H1 (cell line): ENCODE measurements at regions not wholly inside any gene's neighbourhood (a gene's known extent, or its start where the extent isn't known, plus 50 kb on each side); places are given as distances from the start of the nearest gene placed in this dataset.

Experiments used
- CTCF ChIA-PET: fragments of 300-600 bp; sonication (Branson Sonifier 250); formaldehyde crosslinking; loops from one replicate; lab custom pipeline; 2021; ENCODE audit not compliant: partially characterized antibody; lab: Charles Lee
- POLR2A ChIA-PET: fragments of 300-600 bp; sonication (Branson Sonifier 250); formaldehyde crosslinking; loops from one replicate; lab custom pipeline; 2021; ENCODE audit warnings: inconsistent platforms; ENCODE audit not compliant: partially characterized antibody; lab: Charles Lee
- DNase-seq, 2 experiments: peaks; one replicate each; pipeline versions ENCODE4 v3.0.0 to v3.0.0-alpha.2; 2010 to 2022; ENCODE audit warnings: low spot score in 2 of 2, low read depth in 1 of 2, mixed read lengths in 1 of 2
- FAIRE-seq: peaks from 2 replicates; lab custom pipeline; 2011; peaks lifted over from hg19 to GRCh38; lab: Jason Lieb, UNC
- H2AFZ ChIP-seq: 2 replicates; pipeline ENCODE4 v1.8.1; 2012; ENCODE audit warnings: low read length, inconsistent platforms
- H2AK5ac ChIP-seq: 2 replicates; pipeline ENCODE4 v1.6.1; 2013; ENCODE audit warnings: low read depth, low read length
- H2BK120ac ChIP-seq: replicated peaks from 2 replicates; pipeline ENCODE3; 2013; ENCODE audit warnings: low read depth, low read length, inconsistent platforms
- H2BK12ac ChIP-seq: 2 replicates; pipeline ENCODE4 v1.6.1; 2013; ENCODE audit warnings: low read depth, low read length
- H2BK15ac ChIP-seq: 2 replicates; pipeline ENCODE4 v1.6.1; 2013; ENCODE audit warnings: low read length
- H2BK20ac ChIP-seq: 2 replicates; pipeline ENCODE4 v1.6.1; 2013; ENCODE audit warnings: low read length
- H2BK5ac ChIP-seq: 2 replicates; pipeline ENCODE4 v1.6.1; 2013; ENCODE audit warnings: low read depth, low read length
- H3K14ac ChIP-seq: 2 replicates; pipeline ENCODE4 v1.6.1; 2013; ENCODE audit warnings: inconsistent platforms; ENCODE audit not compliant: insufficient read length
- H3K18ac ChIP-seq: 2 replicates; pipeline ENCODE4 v1.6.1; 2013; ENCODE audit warnings: low read length; ENCODE audit errors: extremely low read depth
- H3K23ac ChIP-seq: 2 replicates; pipeline ENCODE4 v1.6.1; 2013; ENCODE audit warnings: inconsistent platforms; ENCODE audit not compliant: insufficient read length
- H3K23me2 ChIP-seq: 2 replicates; pipeline ENCODE4 v1.6.1; 2013; ENCODE audit warnings: low read depth, low read length
- H3K27ac ChIP-seq: 2 replicates; pipeline ENCODE4 v1.6.1; 2011; ENCODE audit warnings: low read depth, low read length, inconsistent platforms
- H3K27me3 ChIP-seq, 4 experiments: replicated peaks in 1 of 4; 1 replicate in 1 of 4; 2 replicates in 3 of 4; pipeline versions ENCODE4 v1.6.1 to v1.8.1; 2011 to 2013; ENCODE audit warnings: low read length in 3 of 4, mild to moderate bottlenecking in 3 of 4, inconsistent platforms in 2 of 4, mixed read lengths in 2 of 4, moderate library complexity in 1 of 4; ENCODE audit not compliant: control insufficient read depth in 3 of 4, insufficient read depth in 3 of 4; ENCODE audit errors: extremely low read depth in 1 of 4
- H3K36me3 ChIP-seq, 4 experiments: 2 replicates each; pipeline versions ENCODE4 v1.6.1 to v1.8.1; 2011 to 2013; ENCODE audit warnings: mild to moderate bottlenecking in 4 of 4, low read length in 3 of 4, moderate library complexity in 2 of 4, control low read depth in 1 of 4, inconsistent platforms in 1 of 4; ENCODE audit not compliant: insufficient read depth in 4 of 4, control insufficient read depth in 2 of 4
- H3K4ac ChIP-seq: replicated peaks from 2 replicates; pipeline ENCODE3; 2013; ENCODE audit warnings: low read length, low read depth, mixed read lengths, inconsistent platforms; ENCODE audit not compliant: insufficient read length
- H3K4me1 ChIP-seq, 4 experiments: replicated peaks in 1 of 4; 1 replicate in 1 of 4; 2 replicates in 3 of 4; pipeline versions ENCODE4 v1.6.1 to v1.8.1; 2011 to 2013; ENCODE audit warnings: low read length in 3 of 4, inconsistent platforms in 2 of 4, mixed read lengths in 1 of 4; ENCODE audit not compliant: insufficient read depth in 4 of 4, control insufficient read depth in 3 of 4
- H3K4me2 ChIP-seq, 2 experiments: 2 replicates each; pipeline versions ENCODE4 v1.6.1 to v1.8.1; 2011 to 2013; ENCODE audit warnings: low read depth in 2 of 2, low read length in 2 of 2, control low read depth in 1 of 2, inconsistent platforms in 1 of 2, mild to moderate bottlenecking in 1 of 2; ENCODE audit not compliant: insufficient read depth in 1 of 2
- H3K4me3 ChIP-seq, 4 experiments: fragments of 200-600, 300-600 bp in 1 of 4; sonication (generic), shearing (Covaris generic), sonication (Bioruptor Twin) in 1 of 4; 2 replicates each; pipeline versions ENCODE4 v1.5.1 to v1.8.1; 2011 to 2016; ENCODE audit warnings: low read length in 4 of 4, low read depth in 3 of 4, control low read depth in 2 of 4, inconsistent platforms in 2 of 4, mild to moderate bottlenecking in 2 of 4, mixed read lengths in 1 of 4, moderate library complexity in 1 of 4; ENCODE audit not compliant: insufficient read depth in 2 of 4; ENCODE audit errors: extremely low read depth in 1 of 4
- H3K56ac ChIP-seq: replicated peaks from 2 replicates; pipeline ENCODE3; 2013; ENCODE audit warnings: low read depth, mild to moderate bottlenecking, mixed read lengths, low read length, inconsistent platforms; ENCODE audit not compliant: insufficient read length
- H3K79me1 ChIP-seq: 2 replicates; pipeline ENCODE4 v1.6.1; 2013; ENCODE audit warnings: low read depth, low read length, control low read depth
- H3K79me2 ChIP-seq, 2 experiments: 2 replicates each; pipeline versions ENCODE4 v1.6.1 to v1.8.1; 2012 to 2013; ENCODE audit warnings: low read length in 2 of 2, mild to moderate bottlenecking in 2 of 2, inconsistent platforms in 1 of 2; ENCODE audit not compliant: insufficient read depth in 2 of 2, control insufficient read depth in 1 of 2
- H3K9ac ChIP-seq, 4 experiments: replicated peaks in 1 of 4; 1 replicate in 1 of 4; 2 replicates in 3 of 4; pipeline versions ENCODE4 v1.6.1 to v1.8.1; 2011 to 2013; ENCODE audit warnings: low read depth in 3 of 4, low read length in 3 of 4, control low read depth in 2 of 4, mild to moderate bottlenecking in 2 of 4, moderate library complexity in 2 of 4, inconsistent platforms in 1 of 4; ENCODE audit errors: extremely low read depth in 1 of 4
- H3K9me3 ChIP-seq, 2 experiments: 2 replicates each; pipeline versions ENCODE4 v1.6.1 to v1.8.1; 2012 to 2013; ENCODE audit warnings: mild to moderate bottlenecking in 2 of 2, moderate library complexity in 2 of 2, control low read depth in 1 of 2, inconsistent platforms in 1 of 2, low read depth in 1 of 2, low read length in 1 of 2, mixed read lengths in 1 of 2; ENCODE audit not compliant: insufficient read depth in 2 of 2
- H4K20me1 ChIP-seq, 2 experiments: replicated peaks in 1 of 2; 2 replicates each; pipeline versions ENCODE3 to v1.8.1; 2011 to 2013; ENCODE audit warnings: inconsistent platforms in 2 of 2, low read length in 2 of 2, mild to moderate bottlenecking in 1 of 2; ENCODE audit not compliant: insufficient read depth in 2 of 2, control insufficient read depth in 1 of 2
- H4K5ac ChIP-seq: 2 replicates; pipeline ENCODE4 v1.6.1; 2013; ENCODE audit warnings: low read length, low read depth, mixed read lengths, inconsistent platforms; ENCODE audit not compliant: insufficient read length
- H4K8ac ChIP-seq: 2 replicates; pipeline ENCODE4 v1.8.0; 2013; ENCODE audit warnings: mild to moderate bottlenecking, moderate library complexity, low read length, inconsistent platforms; ENCODE audit not compliant: insufficient read depth; ENCODE audit errors: extremely low read depth
- H4K91ac ChIP-seq: replicated peaks from 2 replicates; pipeline ENCODE3; 2013; ENCODE audit warnings: low read length, mixed read lengths, inconsistent platforms; ENCODE audit not compliant: insufficient read length
- BACH1 ChIP-seq: IDR thresholded peaks from 2 replicates; pipeline ENCODE4 v1.6.1; 2012; ENCODE audit warnings: low read length, improper control_type of control experiment
- CBX5 ChIP-seq: fragments of 300-800, 300-1000 bp; sonication (generic); IDR thresholded peaks from 2 replicates; pipeline ENCODE4 v1.7.1; 2016; ENCODE audit warnings: antibody characterized with exemption, low read length, low read depth
- CEBPB ChIP-seq: IDR thresholded peaks from 2 replicates; pipeline ENCODE4 v1.6.1; 2012; ENCODE audit warnings: low read depth, low read length
- CHD2 ChIP-seq: IDR thresholded peaks from 2 replicates; pipeline ENCODE4 v1.6.1; 2012; ENCODE audit warnings: low read length, improper control_type of control experiment
- CREB1 ChIP-seq: IDR thresholded peaks from 2 replicates; pipeline ENCODE4 v1.6.1; 2012; ENCODE audit warnings: inconsistent platforms
- GABPA ChIP-seq: IDR thresholded peaks from 2 replicates; pipeline ENCODE4 v1.6.1; 2011; ENCODE audit warnings: mild to moderate bottlenecking, low read length, moderate library complexity, borderline replicate concordance; ENCODE audit not compliant: insufficient read depth
- GTF2F1 ChIP-seq: IDR thresholded peaks from 2 replicates; pipeline ENCODE4 v1.6.1; 2012; ENCODE audit warnings: low read depth, low read length, improper control_type of control experiment, borderline replicate concordance
- KDM5A ChIP-seq: fragments of 200-600 bp; IDR thresholded peaks from 2 replicates; pipeline ENCODE4 v1.7.1; 2012; ENCODE audit warnings: mild to moderate bottlenecking, low read length, inconsistent platforms, mixed read lengths
- NRF1 ChIP-seq: IDR thresholded peaks from 2 replicates; pipeline ENCODE4 v1.6.1; 2011; ENCODE audit warnings: mild to moderate bottlenecking, low read depth, low read length, improper control_type of control experiment
- SP1 ChIP-seq: IDR thresholded peaks from 2 replicates; pipeline ENCODE4 v1.6.1; 2011; ENCODE audit warnings: low read depth, low read length
- TAF1 ChIP-seq: IDR thresholded peaks from 2 replicates; pipeline ENCODE4 v1.6.1; 2011; ENCODE audit warnings: mild to moderate bottlenecking, low read depth, low read length
- TEAD4 ChIP-seq: IDR thresholded peaks from 2 replicates; pipeline ENCODE4 v1.6.1; 2012; ENCODE audit warnings: low read depth, low read length, inconsistent platforms, mixed read lengths
- ZNF274 ChIP-seq: IDR thresholded peaks from 2 replicates; pipeline ENCODE4 v1.7.0; 2012; ENCODE audit warnings: low read length, borderline replicate concordance; ENCODE audit errors: extremely low read depth
- WGBS, 2 experiments: shearing (Covaris generic) in 1 of 2; methylation state at CpG; one replicate each; pipeline versions ENCODE4 v1.1.6 to v1.1.7; 2013 to 2015; ENCODE audit warnings: low lambda C conversion rate in 2 of 2, mixed read lengths in 2 of 2, inconsistent platforms in 1 of 2, low coverage in 1 of 2, missing lambda C conversion rate in 1 of 2; ENCODE audit not compliant: insufficient replicate concordance in 2 of 2, insufficient coverage in 1 of 2, insufficient read length in 1 of 2; ENCODE audit errors: extremely low coverage in 1 of 2, missing lambda C conversion rate in 1 of 2; 5-methylcytosine and 5-hydroxymethylcytosine counted together
- TF ChIP-seq, protein P1 (sequence below): IDR thresholded peaks from 2 replicates; pipeline ENCODE4 v1.6.1; 2011; ENCODE audit warnings: low read length, improper control_type of control experiment
- TF ChIP-seq, protein P2 (sequence below): IDR thresholded peaks from 2 replicates; pipeline ENCODE4 v1.6.1; 2012; ENCODE audit warnings: inconsistent platforms

DNA sequence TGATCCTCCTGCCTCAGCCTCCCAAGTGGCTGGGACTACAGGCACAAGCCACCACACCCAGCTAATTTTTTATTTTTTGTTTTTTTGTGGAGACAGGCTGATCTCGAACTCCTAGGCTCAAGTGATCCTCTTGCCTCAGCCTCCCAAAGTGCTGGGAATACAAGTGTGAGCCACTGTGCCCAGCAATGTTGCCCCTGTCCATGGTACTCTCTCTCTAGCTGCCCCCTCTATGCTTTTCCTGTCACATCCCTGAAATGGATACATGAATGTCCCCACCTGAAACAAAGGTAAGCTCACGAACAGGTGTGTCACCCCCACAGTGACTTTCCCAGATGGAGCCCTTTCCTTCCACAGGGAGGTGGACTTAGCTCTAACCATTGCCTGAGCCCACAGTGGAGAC lies 141.1 kb upstream of the MGMT start:
- H4K8ac ChIP-seq: no peak overlapping the region
- H3K9me3 ChIP-seq: peaks cover 0 to under 1% of the 10 kb centered on the region in 2 experiments; a peak in 2 of 4 replicates
- FAIRE-seq (no peak), DNase-seq (no peak)
- no peak overlapping the region for H3K9ac ChIP-seq
- H3K79me1 ChIP-seq: no peaks in the 10 kb centered on the region
- no peak overlapping the region for H2BK20ac ChIP-seq
- H2BK120ac ChIP-seq: no peak overlapping the region
- ChIA-PET POLR2A (interaction anchor here (0.6 kb wide), 1 partner anchor 747 kb away, joined by 3 read pairs; no protein-coding TSS in a partner anchor), CTCF (interaction anchor here (1.1 to 1.4 kb wide), 4 partner anchors 12 to 333 kb away, joined by 3 to 4 read pairs (median 4); no protein-coding TSS in a partner anchor)
- H2AK5ac ChIP-seq: no peak overlapping the region
- no peak overlapping the region for H3K23ac ChIP-seq
- H3K14ac ChIP-seq: no peak overlapping the region
- no peak overlapping the region for H3K56ac ChIP-seq
- no peak overlapping the region for H4K5ac ChIP-seq
- H3K36me3 ChIP-seq: no peaks in the 10 kb centered on the region
- H2BK15ac ChIP-seq: no peak overlapping the region
- H2BK5ac ChIP-seq: no peak overlapping the region
- H3K27ac ChIP-seq: no peak overlapping the region
- H4K20me1 ChIP-seq: no peaks in the 10 kb centered on the region
- WGBS, 2 experiments: 89% methylated on average over 2 of the region's 2 CpGs; no CpG with 5 or more reads in 1 of the 2 experiments
- no peak overlapping the region for H3K4me2 ChIP-seq
- H2BK12ac ChIP-seq: no peak overlapping the region
- no peak overlapping the region for H3K18ac ChIP-seq
- no peak overlapping the region for H2AFZ ChIP-seq
- H3K4me3 ChIP-seq: no peak overlapping the region
- H3K23me2 ChIP-seq: no peaks in the 10 kb centered on the region
- H3K79me2 ChIP-seq: no peaks in the 10 kb centered on the region
- H3K4ac ChIP-seq: no peak overlapping the region
- peaks cover 0 to 4% (median 2%) of the 10 kb centered on the region in 4 experiments; a peak in 2 of 7 replicates for H3K4me1 ChIP-seq
- no peaks in the 10 kb centered on the region; a peak in 1 of 7 replicates for H3K27me3 ChIP-seq
- H4K91ac ChIP-seq: no peak overlapping the region
- TF ChIP-seq, protein P1, sequence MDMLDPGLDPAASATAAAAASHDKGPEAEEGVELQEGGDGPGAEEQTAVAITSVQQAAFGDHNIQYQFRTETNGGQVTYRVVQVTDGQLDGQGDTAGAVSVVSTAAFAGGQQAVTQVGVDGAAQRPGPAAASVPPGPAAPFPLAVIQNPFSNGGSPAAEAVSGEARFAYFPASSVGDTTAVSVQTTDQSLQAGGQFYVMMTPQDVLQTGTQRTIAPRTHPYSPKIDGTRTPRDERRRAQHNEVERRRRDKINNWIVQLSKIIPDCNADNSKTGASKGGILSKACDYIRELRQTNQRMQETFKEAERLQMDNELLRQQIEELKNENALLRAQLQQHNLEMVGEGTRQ: no peak
- TF ChIP-seq CREB1: no peak
- TF ChIP-seq SP1: no peak
- TF ChIP-seq, protein P2, sequence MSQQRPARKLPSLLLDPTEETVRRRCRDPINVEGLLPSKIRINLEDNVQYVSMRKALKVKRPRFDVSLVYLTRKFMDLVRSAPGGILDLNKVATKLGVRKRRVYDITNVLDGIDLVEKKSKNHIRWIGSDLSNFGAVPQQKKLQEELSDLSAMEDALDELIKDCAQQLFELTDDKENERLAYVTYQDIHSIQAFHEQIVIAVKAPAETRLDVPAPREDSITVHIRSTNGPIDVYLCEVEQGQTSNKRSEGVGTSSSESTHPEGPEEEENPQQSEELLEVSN: no peak
- no peak for TF ChIP-seq TAF1
- no peak for TF ChIP-seq BACH1
- TF ChIP-seq TEAD4: no peak
- no peak for TF ChIP-seq CEBPB
- TF ChIP-seq CBX5: no peak
- no peak for TF ChIP-seq KDM5A
- no peak for TF ChIP-seq CHD2
- no peak for TF ChIP-seq GTF2F1
- TF ChIP-seq ZNF274: no peak
- TF ChIP-seq GABPA: no peak
- no peak for TF ChIP-seq NRF1
